PC-9 (cell line): ENCODE measurements at regions not wholly inside any gene's neighbourhood (a gene's known extent, or its start where the extent isn't known, plus 50 kb on each side); places are given as distances from the start of the nearest gene placed in this dataset.

Experiments used
- EZH2 ChIP-seq: fragments of 200-600 bp; sonication (generic); IDR thresholded peaks from 2 replicates; pipeline ENCODE4 v1.8.0; 2017; ENCODE audit warnings: antibody characterized with exemption, low read depth
- TF ChIP-seq, protein P1 (sequence below): fragments of 200-600 bp; sonication (generic); conservative IDR thresholded peaks from 2 replicates; pipeline ENCODE4 v1.6.1; 2017; ENCODE audit warnings: mixed run types, antibody characterized with exemption, mild to moderate bottlenecking, moderate library complexity

DNA sequence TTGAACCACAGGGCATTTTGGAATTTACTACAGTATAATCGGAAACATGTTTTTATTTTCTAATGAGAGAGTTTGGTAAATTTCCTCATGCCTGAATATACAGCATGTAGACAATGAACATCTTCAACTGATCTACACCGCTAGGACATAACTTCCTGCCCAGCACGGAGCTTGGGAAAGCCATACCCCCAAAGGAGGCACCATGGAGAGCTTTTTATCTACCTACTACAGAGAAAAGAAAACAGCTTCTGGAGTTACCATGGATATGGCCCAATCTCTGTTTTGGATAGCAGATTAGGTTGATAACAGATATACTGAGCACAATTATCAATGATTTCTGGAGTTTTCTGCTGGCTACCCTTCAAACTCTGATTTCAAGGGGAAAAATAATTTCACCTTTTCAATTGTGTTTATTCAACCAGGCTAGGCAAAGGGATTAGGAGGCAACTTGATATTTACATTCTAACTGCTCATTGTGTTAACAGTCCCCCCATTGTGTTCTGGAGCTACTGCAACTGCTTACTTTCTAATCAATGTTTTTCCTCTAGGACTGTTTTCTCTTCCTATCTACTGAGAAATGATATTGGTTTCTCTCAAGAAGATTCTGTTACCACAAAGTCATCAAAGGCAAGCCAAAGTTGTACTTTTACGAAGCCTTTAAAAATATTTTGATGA is 123.0 kb upstream of the ARHGAP28 start:
- TF ChIP-seq, protein P1, sequence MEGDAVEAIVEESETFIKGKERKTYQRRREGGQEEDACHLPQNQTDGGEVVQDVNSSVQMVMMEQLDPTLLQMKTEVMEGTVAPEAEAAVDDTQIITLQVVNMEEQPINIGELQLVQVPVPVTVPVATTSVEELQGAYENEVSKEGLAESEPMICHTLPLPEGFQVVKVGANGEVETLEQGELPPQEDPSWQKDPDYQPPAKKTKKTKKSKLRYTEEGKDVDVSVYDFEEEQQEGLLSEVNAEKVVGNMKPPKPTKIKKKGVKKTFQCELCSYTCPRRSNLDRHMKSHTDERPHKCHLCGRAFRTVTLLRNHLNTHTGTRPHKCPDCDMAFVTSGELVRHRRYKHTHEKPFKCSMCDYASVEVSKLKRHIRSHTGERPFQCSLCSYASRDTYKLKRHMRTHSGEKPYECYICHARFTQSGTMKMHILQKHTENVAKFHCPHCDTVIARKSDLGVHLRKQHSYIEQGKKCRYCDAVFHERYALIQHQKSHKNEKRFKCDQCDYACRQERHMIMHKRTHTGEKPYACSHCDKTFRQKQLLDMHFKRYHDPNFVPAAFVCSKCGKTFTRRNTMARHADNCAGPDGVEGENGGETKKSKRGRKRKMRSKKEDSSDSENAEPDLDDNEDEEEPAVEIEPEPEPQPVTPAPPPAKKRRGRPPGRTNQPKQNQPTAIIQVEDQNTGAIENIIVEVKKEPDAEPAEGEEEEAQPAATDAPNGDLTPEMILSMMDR: no peak
- no peak for TF ChIP-seq EZH2
